ENCODE measurements at regions not wholly inside any gene's neighbourhood (a gene's known extent, or its start where the extent isn't known, plus 50 kb on each side); places are given as distances from the start of the nearest gene placed in this dataset.

- Histone ChIP-seq H3K4me2 (ENCODE audit: low read length) (no peak overlapping the region), H3K27ac (ENCODE audit: low read depth, low read length) (no peak overlapping the region), H3K4me1 (ENCODE audit: control insufficient read depth, low read length) (no peaks in the 10 kb centered on the region), H3K9me2 (replicated peaks; ENCODE audit: control insufficient read depth, low read length) (no peaks in the 10 kb centered on the region), H3K4me3 (ENCODE audit: low read length) (no peak overlapping the region), H3K79me2 (ENCODE audit: control insufficient read depth, low read length) (no peaks in the 10 kb centered on the region), H3K27me3 (ENCODE audit: control insufficient read depth, low read length) (no peaks in the 10 kb centered on the region), H3F3A (ENCODE audit: control insufficient read depth, insufficient read depth) (no peaks in the 10 kb centered on the region), H3K9me3 (ENCODE audit: control insufficient read depth, insufficient read depth, low read length) (no peaks in the 10 kb centered on the region), H3K36me3 (ENCODE audit: control insufficient read depth, low read length) (no peaks in the 10 kb centered on the region), H4K20me1 (ENCODE audit: control insufficient read depth, insufficient read depth, low read depth, low read length) (no peaks in the 10 kb centered on the region)
- TF ChIP-seq CTCF (IDR thresholded peaks at IDR 0.05; ENCODE audit: low read depth, low read length, poor library complexity, severe bottlenecking) (no peak), EZH2phosphoT487 (IDR thresholded peaks at IDR 0.05; ENCODE audit: borderline replicate concordance, low read length) (no peak)
Measured at GRCh38 chr19:31961191-31961590, 384.2 kb upstream of the ZNF507 start.

- Histone ChIP-seq H3K9me2 (replicated peaks; ENCODE audit: control insufficient read depth, low read length) (no peaks in the 10 kb centered on the region), H3K27me3 (ENCODE audit: control insufficient read depth, low read length) (no peaks in the 10 kb centered on the region), H3K27ac (ENCODE audit: low read depth, low read length) (no peak overlapping the region), H3K4me3 (ENCODE audit: low read length) (no peak overlapping the region), H3K4me1 (ENCODE audit: control insufficient read depth, low read length) (no peaks in the 10 kb centered on the region), H4K20me1 (ENCODE audit: control insufficient read depth, insufficient read depth, low read depth, low read length) (no peaks in the 10 kb centered on the region), H3K9me3 (ENCODE audit: control insufficient read depth, insufficient read depth, low read length) (no peaks in the 10 kb centered on the region), H3K36me3 (ENCODE audit: control insufficient read depth, low read length) (no peaks in the 10 kb centered on the region), H3K4me2 (ENCODE audit: low read length) (no peak overlapping the region), H3F3A (ENCODE audit: control insufficient read depth, insufficient read depth) (no peaks in the 10 kb centered on the region), H3K79me2 (ENCODE audit: control insufficient read depth, low read length) (no peaks in the 10 kb centered on the region)
- TF ChIP-seq CTCF (IDR thresholded peaks at IDR 0.05; ENCODE audit: low read depth, low read length, poor library complexity, severe bottlenecking) (no peak), EZH2phosphoT487 (IDR thresholded peaks at IDR 0.05; ENCODE audit: borderline replicate concordance, low read length) (no peak)
Measured at GRCh38 chr19:31961667-31962066, 383.7 kb upstream of the ZNF507 start.

GRCh38 chr19:31962561-31962996 is 382.8 kb upstream of the ZNF507 start:
- no peak overlapping the region for H3K27ac ChIP-seq (ENCODE audit: low read depth, low read length)
- no peaks in the 10 kb centered on the region for H3F3A ChIP-seq (ENCODE audit: control insufficient read depth, insufficient read depth)
- H4K20me1 ChIP-seq (ENCODE audit: control insufficient read depth, insufficient read depth, low read depth, low read length): no peaks in the 10 kb centered on the region
- H3K27me3 ChIP-seq (ENCODE audit: control insufficient read depth, low read length): no peaks in the 10 kb centered on the region
- H3K36me3 ChIP-seq (ENCODE audit: control insufficient read depth, low read length): no peaks in the 10 kb centered on the region
- no peaks in the 10 kb centered on the region for H3K79me2 ChIP-seq (ENCODE audit: control insufficient read depth, low read length)
- no peak overlapping the region for H3K4me2 ChIP-seq (ENCODE audit: low read length)
- H3K4me1 ChIP-seq (ENCODE audit: control insufficient read depth, low read length): no peaks in the 10 kb centered on the region
- TF ChIP-seq CTCF (IDR thresholded peaks at IDR 0.05; ENCODE audit: low read depth, low read length, poor library complexity, severe bottlenecking) (no peak), EZH2phosphoT487 (IDR thresholded peaks at IDR 0.05; ENCODE audit: borderline replicate concordance, low read length) (no peak)
- no peaks in the 10 kb centered on the region for H3K9me2 ChIP-seq (replicated peaks; ENCODE audit: control insufficient read depth, low read length)
- H3K9me3 ChIP-seq (ENCODE audit: control insufficient read depth, insufficient read depth, low read length): no peaks in the 10 kb centered on the region
- H3K4me3 ChIP-seq (ENCODE audit: low read length): no peak overlapping the region

- TF ChIP-seq EZH2phosphoT487 (IDR thresholded peaks at IDR 0.05; ENCODE audit: borderline replicate concordance, low read length): no peak
- no peak for TF ChIP-seq CTCF (IDR thresholded peaks at IDR 0.05; ENCODE audit: low read depth, low read length, poor library complexity, severe bottlenecking)
- Histone ChIP-seq H3F3A (ENCODE audit: control insufficient read depth, insufficient read depth) (no peaks in the 10 kb centered on the region), H3K9me3 (ENCODE audit: control insufficient read depth, insufficient read depth, low read length) (no peaks in the 10 kb centered on the region), H3K4me1 (ENCODE audit: control insufficient read depth, low read length) (no peaks in the 10 kb centered on the region), H3K27me3 (ENCODE audit: control insufficient read depth, low read length) (no peaks in the 10 kb centered on the region), H3K4me3 (ENCODE audit: low read length) (no peak overlapping the region), H3K4me2 (ENCODE audit: low read length) (no peak overlapping the region), H4K20me1 (ENCODE audit: control insufficient read depth, insufficient read depth, low read depth, low read length) (no peaks in the 10 kb centered on the region), H3K36me3 (ENCODE audit: control insufficient read depth, low read length) (no peaks in the 10 kb centered on the region), H3K27ac (ENCODE audit: low read depth, low read length) (no peak overlapping the region), H3K9me2 (replicated peaks; ENCODE audit: control insufficient read depth, low read length) (no peaks in the 10 kb centered on the region), H3K79me2 (ENCODE audit: control insufficient read depth, low read length) (no peaks in the 10 kb centered on the region)
Measured at GRCh38 chr19:31963746-31964145, 381.7 kb upstream of the ZNF507 start.
